WTC11 (cell line): ENCODE measurements at regions not wholly inside any gene's neighbourhood (a gene's known extent, or its start where the extent isn't known, plus 50 kb on each side); places are given as distances from the start of the nearest gene placed in this dataset.

Experiments
- CREM ChIP-seq: sonication (generic); formaldehyde crosslinking; IDR thresholded peaks from 2 replicates; pipeline ENCODE4 v1.8.1; 2022; ENCODE audit warnings: mild to moderate bottlenecking, missing genetic modification reagents, moderate library complexity
- GABPB1 ChIP-seq: sonication (generic); formaldehyde crosslinking; IDR thresholded peaks from 2 replicates; pipeline ENCODE4 v1.8.1; 2023; ENCODE audit warnings: mild to moderate bottlenecking, missing genetic modification reagents
- NR3C1 ChIP-seq: sonication (generic); formaldehyde crosslinking; conservative IDR thresholded peaks from 2 replicates; pipeline ENCODE4 v1.8.1; 2023; ENCODE audit warnings: low read depth, mild to moderate bottlenecking, missing genetic modification reagents
- ZNF138 ChIP-seq: sonication (generic); formaldehyde crosslinking; conservative IDR thresholded peaks from 2 replicates; pipeline ENCODE4 v1.8.1; 2022; ENCODE audit warnings: mild to moderate bottlenecking, moderate library complexity, missing genetic modification reagents
- ZNF219 ChIP-seq: sonication (generic); formaldehyde crosslinking; IDR thresholded peaks from 2 replicates; pipeline ENCODE4 v1.8.0; 2023; ENCODE audit warnings: missing genetic modification reagents, mild to moderate bottlenecking, borderline replicate concordance
- ZNF416 ChIP-seq: fragments of 250-450 bp; sonication (Bioruptor Pico); IDR thresholded peaks from 2 replicates; pipeline ENCODE4 v1.9.0; 2021; ENCODE audit warnings: mild to moderate bottlenecking, inconsistent platforms
- TF ChIP-seq, protein P1 (sequence below): sonication (generic); formaldehyde crosslinking; IDR thresholded peaks from 2 replicates; pipeline ENCODE4 v1.8.0; 2022; ENCODE audit warnings: missing genetic modification reagents
- TF ChIP-seq, protein P2 (sequence below): sonication (generic); formaldehyde crosslinking; IDR thresholded peaks from 2 replicates; pipeline ENCODE4 v1.8.1; 2023; ENCODE audit warnings: mild to moderate bottlenecking, missing genetic modification reagents, moderate library complexity
- TF ChIP-seq, protein P3 (sequence below): sonication (generic); formaldehyde crosslinking; IDR thresholded peaks from 2 replicates; pipeline ENCODE4 v1.8.1; 2022; ENCODE audit warnings: low read depth, mild to moderate bottlenecking, moderate library complexity, missing genetic modification reagents, borderline replicate concordance
- TF ChIP-seq, protein P4 (sequence below): sonication (generic); formaldehyde crosslinking; IDR thresholded peaks from 2 replicates; pipeline ENCODE4 v1.8.0; 2022; ENCODE audit warnings: mild to moderate bottlenecking, missing genetic modification reagents
- TF ChIP-seq, protein P5 (sequence below): fragments of 200-600 bp; IDR thresholded peaks from 2 replicates; pipeline ENCODE4 v1.8.0; 2022; ENCODE audit warnings: antibody characterized with exemption
- TF ChIP-seq, protein P6 (sequence below): sonication (generic); formaldehyde crosslinking; IDR thresholded peaks from 2 replicates; pipeline ENCODE4 v1.8.0; 2022; ENCODE audit warnings: mild to moderate bottlenecking, missing genetic modification reagents
- TF ChIP-seq, protein P7 (sequence below): sonication (generic); formaldehyde crosslinking; IDR thresholded peaks from 2 replicates; pipeline ENCODE4 v1.8.0; 2022; ENCODE audit warnings: mild to moderate bottlenecking, missing genetic modification reagents

DNA sequence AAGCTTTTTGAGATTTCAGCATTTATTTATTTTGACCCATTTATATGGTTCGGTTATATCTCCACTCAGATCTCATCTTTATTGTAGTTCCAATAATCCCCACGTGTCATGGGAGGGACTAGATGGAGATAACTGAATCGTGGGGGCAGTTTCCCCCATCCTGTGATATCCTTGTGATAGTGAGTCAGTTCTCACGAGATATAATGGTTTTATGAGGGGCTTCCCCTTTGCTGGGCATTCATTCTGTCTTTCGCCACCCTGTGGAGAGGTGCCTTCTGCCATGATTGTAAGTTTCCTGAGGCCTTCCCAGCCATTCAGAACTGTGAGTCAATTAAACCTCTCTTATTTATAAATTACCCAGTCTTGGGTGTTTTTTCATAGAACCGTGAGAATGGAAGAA is 96.5 kb upstream of the PCSK1 start:
- TF ChIP-seq ZNF219 (CRISPR knock-in tag) (no peak), ZNF138 (CRISPR knock-in tag) (no peak), CREM (CRISPR knock-in tag) (no peak), ZNF416 (no peak), GABPB1 (CRISPR knock-in tag) (no peak), NR3C1 (CRISPR knock-in tag) (no peak)
- TF ChIP-seq, protein P1, sequence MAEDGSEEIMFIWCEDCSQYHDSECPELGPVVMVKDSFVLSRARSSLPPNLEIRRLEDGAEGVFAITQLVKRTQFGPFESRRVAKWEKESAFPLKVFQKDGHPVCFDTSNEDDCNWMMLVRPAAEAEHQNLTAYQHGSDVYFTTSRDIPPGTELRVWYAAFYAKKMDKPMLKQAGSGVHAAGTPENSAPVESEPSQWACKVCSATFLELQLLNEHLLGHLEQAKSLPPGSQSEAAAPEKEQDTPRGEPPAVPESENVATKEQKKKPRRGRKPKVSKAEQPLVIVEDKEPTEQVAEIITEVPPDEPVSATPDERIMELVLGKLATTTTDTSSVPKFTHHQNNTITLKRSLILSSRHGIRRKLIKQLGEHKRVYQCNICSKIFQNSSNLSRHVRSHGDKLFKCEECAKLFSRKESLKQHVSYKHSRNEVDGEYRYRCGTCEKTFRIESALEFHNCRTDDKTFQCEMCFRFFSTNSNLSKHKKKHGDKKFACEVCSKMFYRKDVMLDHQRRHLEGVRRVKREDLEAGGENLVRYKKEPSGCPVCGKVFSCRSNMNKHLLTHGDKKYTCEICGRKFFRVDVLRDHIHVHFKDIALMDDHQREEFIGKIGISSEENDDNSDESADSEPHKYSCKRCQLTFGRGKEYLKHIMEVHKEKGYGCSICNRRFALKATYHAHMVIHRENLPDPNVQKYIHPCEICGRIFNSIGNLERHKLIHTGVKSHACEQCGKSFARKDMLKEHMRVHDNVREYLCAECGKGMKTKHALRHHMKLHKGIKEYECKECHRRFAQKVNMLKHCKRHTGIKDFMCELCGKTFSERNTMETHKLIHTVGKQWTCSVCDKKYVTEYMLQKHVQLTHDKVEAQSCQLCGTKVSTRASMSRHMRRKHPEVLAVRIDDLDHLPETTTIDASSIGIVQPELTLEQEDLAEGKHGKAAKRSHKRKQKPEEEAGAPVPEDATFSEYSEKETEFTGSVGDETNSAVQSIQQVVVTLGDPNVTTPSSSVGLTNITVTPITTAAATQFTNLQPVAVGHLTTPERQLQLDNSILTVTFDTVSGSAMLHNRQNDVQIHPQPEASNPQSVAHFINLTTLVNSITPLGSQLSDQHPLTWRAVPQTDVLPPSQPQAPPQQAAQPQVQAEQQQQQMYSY (CRISPR knock-in tag), result no peak
- TF ChIP-seq, protein P2, sequence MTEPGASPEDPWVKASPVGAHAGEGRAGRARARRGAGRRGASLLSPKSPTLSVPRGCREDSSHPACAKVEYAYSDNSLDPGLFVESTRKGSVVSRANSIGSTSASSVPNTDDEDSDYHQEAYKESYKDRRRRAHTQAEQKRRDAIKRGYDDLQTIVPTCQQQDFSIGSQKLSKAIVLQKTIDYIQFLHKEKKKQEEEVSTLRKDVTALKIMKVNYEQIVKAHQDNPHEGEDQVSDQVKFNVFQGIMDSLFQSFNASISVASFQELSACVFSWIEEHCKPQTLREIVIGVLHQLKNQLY, result no peak
- TF ChIP-seq, protein P3, sequence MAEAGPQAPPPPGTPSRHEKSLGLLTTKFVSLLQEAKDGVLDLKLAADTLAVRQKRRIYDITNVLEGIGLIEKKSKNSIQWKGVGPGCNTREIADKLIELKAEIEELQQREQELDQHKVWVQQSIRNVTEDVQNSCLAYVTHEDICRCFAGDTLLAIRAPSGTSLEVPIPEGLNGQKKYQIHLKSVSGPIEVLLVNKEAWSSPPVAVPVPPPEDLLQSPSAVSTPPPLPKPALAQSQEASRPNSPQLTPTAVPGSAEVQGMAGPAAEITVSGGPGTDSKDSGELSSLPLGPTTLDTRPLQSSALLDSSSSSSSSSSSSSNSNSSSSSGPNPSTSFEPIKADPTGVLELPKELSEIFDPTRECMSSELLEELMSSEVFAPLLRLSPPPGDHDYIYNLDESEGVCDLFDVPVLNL (CRISPR knock-in tag), result no peak
- TF ChIP-seq, protein P4, sequence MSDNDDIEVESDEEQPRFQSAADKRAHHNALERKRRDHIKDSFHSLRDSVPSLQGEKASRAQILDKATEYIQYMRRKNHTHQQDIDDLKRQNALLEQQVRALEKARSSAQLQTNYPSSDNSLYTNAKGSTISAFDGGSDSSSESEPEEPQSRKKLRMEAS (CRISPR knock-in tag), result no peak
- TF ChIP-seq, protein P5, sequence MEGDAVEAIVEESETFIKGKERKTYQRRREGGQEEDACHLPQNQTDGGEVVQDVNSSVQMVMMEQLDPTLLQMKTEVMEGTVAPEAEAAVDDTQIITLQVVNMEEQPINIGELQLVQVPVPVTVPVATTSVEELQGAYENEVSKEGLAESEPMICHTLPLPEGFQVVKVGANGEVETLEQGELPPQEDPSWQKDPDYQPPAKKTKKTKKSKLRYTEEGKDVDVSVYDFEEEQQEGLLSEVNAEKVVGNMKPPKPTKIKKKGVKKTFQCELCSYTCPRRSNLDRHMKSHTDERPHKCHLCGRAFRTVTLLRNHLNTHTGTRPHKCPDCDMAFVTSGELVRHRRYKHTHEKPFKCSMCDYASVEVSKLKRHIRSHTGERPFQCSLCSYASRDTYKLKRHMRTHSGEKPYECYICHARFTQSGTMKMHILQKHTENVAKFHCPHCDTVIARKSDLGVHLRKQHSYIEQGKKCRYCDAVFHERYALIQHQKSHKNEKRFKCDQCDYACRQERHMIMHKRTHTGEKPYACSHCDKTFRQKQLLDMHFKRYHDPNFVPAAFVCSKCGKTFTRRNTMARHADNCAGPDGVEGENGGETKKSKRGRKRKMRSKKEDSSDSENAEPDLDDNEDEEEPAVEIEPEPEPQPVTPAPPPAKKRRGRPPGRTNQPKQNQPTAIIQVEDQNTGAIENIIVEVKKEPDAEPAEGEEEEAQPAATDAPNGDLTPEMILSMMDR, result no peak
- TF ChIP-seq, protein P6, sequence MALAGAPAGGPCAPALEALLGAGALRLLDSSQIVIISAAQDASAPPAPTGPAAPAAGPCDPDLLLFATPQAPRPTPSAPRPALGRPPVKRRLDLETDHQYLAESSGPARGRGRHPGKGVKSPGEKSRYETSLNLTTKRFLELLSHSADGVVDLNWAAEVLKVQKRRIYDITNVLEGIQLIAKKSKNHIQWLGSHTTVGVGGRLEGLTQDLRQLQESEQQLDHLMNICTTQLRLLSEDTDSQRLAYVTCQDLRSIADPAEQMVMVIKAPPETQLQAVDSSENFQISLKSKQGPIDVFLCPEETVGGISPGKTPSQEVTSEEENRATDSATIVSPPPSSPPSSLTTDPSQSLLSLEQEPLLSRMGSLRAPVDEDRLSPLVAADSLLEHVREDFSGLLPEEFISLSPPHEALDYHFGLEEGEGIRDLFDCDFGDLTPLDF (CRISPR knock-in tag), result no peak
- TF ChIP-seq, protein P7, sequence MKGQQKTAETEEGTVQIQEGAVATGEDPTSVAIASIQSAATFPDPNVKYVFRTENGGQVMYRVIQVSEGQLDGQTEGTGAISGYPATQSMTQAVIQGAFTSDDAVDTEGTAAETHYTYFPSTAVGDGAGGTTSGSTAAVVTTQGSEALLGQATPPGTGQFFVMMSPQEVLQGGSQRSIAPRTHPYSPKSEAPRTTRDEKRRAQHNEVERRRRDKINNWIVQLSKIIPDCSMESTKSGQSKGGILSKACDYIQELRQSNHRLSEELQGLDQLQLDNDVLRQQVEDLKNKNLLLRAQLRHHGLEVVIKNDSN, result no peak
